ENCODE measurements at regions not wholly inside any gene's neighbourhood (a gene's known extent, or its start where the extent isn't known, plus 50 kb on each side); places are given as distances from the start of the nearest gene placed in this dataset.
A peak's percentile ranks its signal among the peaks of the same experiment; 100 is the strongest.

DNA sequence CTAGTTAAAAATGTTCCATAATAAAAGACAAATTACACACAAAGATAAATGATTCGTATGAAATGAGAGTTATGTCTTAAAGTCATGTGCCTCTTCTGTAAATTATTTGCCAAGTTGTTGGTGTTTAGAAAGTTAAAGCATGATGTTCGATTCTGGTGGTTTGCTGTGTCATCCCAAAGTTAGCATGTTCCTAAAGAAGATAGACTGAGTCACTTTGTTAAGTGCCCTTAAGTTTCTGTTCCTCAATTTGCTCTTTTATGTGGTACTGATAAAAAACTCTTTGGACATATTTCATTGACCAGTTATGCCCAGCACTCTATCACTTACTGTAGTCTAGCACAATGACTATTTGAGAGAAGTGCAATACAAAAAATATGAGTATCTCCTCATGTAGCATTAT lies 366.9 kb upstream of the ZNF608 start:
- in situ Hi-C loops (cut with MboI), result no loop called here
- intact Hi-C loops (cut with micrococcal nuclease; ENCODE audit: unreplicated experiment), result no loop called here
- Histone ChIP-seq H3K36me3 (ENCODE audit: control insufficient read depth in 2 of 2, insufficient read depth in 2 of 2, low read length in 1 of 2) (no peaks in the 10 kb centered on the region), H3K79me2 (ENCODE audit: control insufficient read depth, insufficient read depth, low read length) (no peaks in the 10 kb centered on the region), H3K27me3 (replicated peaks in 1 of 2; ENCODE audit: control insufficient read depth in 2 of 2, insufficient read depth in 2 of 2, low read length in 1 of 2) (no peaks in the 10 kb centered on the region), H3K9me3 (replicated peaks; ENCODE audit: control insufficient read depth, insufficient read depth, low read length) (no peaks in the 10 kb centered on the region), H3K4me3 (no peak overlapping the region), H4K20me1 (ENCODE audit: control insufficient read depth, insufficient read depth) (no peaks in the 10 kb centered on the region), H3K4me1 (ENCODE audit: control insufficient read depth, insufficient read depth, low read length) (no peaks in the 10 kb centered on the region), H3K4me2 (ENCODE audit: control insufficient read depth, insufficient read depth) (no peak overlapping the region), H2AFZ (ENCODE audit: control insufficient read depth, low read depth, low read length) (no peak overlapping the region), H3K9ac (ENCODE audit: control insufficient read depth, insufficient read depth, low read length) (no peak overlapping the region), H3K27ac (ENCODE audit: control insufficient read depth, insufficient read depth) (no peak overlapping the region)
- no peak for FAIRE-seq
- BruUV-seq (replicated peaks), result no TSS peak
- ChIA-PET RAD21 (ENCODE audit: unreplicated experiment) (interaction anchor here (0.8 kb wide), 1 partner anchor 192 kb away, joined by 4 read pairs; no protein-coding TSS in a partner anchor), CTCF (no interaction called here), POLR2A (interaction anchor here (0.6 kb wide), 1 partner anchor 443 kb away, joined by 3 read pairs; no protein-coding TSS in a partner anchor), SMC1A (ENCODE audit: uncharacterized antibody, unreplicated experiment) (interaction anchor here (0.7 to 1.6 kb wide), 6 partner anchors 9 to 364 kb away, joined by 3 to 5 read pairs (median 3); no protein-coding TSS in a partner anchor)
- peak; percentile 96 for ATAC-seq
- peak; percentile 48 for DNase-seq (ENCODE audit: low read depth, low spot score)
- WGBS (ENCODE audit: insufficient coverage, insufficient replicate concordance, low lambda C conversion rate, missing lambda C conversion rate), result 0% methylated on average over 2 of the region's 2 CpGs
- TF ChIP-seq SUZ12 (IDR thresholded peaks at IDR 0.05; ENCODE audit: unreplicated experiment), result no peak
- TF ChIP-seq CBX3 (IDR thresholded peaks at IDR 0.05; ENCODE audit: borderline replicate concordance, low read depth), result no peak
- no peak for TF ChIP-seq MYC (IDR thresholded peaks at IDR 0.05; ENCODE audit: insufficient read depth, insufficient read length, insufficient replicate concordance, low read length, severe bottlenecking)
- no peak for TF ChIP-seq JUND (IDR thresholded peaks at IDR 0.05; ENCODE audit: low read depth, low read length)
- TF ChIP-seq IKZF2 (IDR thresholded peaks at IDR 0.05), result peak; percentile 45 to 53; a peak in 2 of 4 replicates
- TF ChIP-seq LARP7 (IDR thresholded peaks at IDR 0.05), result no peak
- TF ChIP-seq MEF2A (IDR thresholded peaks at IDR 0.05; ENCODE audit: insufficient read depth, low read depth, low read length), result 0 out of 2 replicates have a peak, but pooled peaks have one; percentile 23
- no peak for TF ChIP-seq FOS (IDR thresholded peaks at IDR 0.05; ENCODE audit: borderline replicate concordance, extremely low read depth, insufficient read length)
- no peak for TF ChIP-seq KAT2A (conservative IDR thresholded peaks at IDR 0.05; ENCODE audit: control insufficient read depth, low read depth, low read length)
- TF ChIP-seq TCF12 (IDR thresholded peaks at IDR 0.05; ENCODE audit: low read depth, low read length), result no peak
- no peak for TF ChIP-seq ATF2 (IDR thresholded peaks at IDR 0.05; ENCODE audit: low read length)
- TF ChIP-seq CUX1 (IDR thresholded peaks at IDR 0.05; ENCODE audit: insufficient replicate concordance, low read depth, low read length), result no peak
- TF ChIP-seq HSF1 (IDR thresholded peaks at IDR 0.05; ENCODE audit: low read depth, low read length), result no peak
- TF ChIP-seq NR2C1 (IDR thresholded peaks at IDR 0.05), result no peak
- no peak for TF ChIP-seq CREB1 (IDR thresholded peaks at IDR 0.05; ENCODE audit: low read depth)
- TF ChIP-seq YY1 (IDR thresholded peaks at IDR 0.05; ENCODE audit: low read depth, low read length), result no peak

All from GM12878 (cell line).